Fibroblast of villous mesenchyme (primary cell): ENCODE measurements at regions not wholly inside any gene's neighbourhood (a gene's known extent, or its start where the extent isn't known, plus 50 kb on each side); places are given as distances from the start of the nearest gene placed in this dataset.
A peak's percentile ranks its signal among the peaks of the same experiment; 100 is the strongest.

Source experiments
- DNase-seq: peaks from one replicate; pipeline ENCODE4 v3.0.0-alpha.2; 2010; ENCODE audit warnings: low read depth
- H3K4me3 ChIP-seq: 2 replicates; pipeline ENCODE4 v1.5.1; 2011; ENCODE audit warnings: low read depth, mild to moderate bottlenecking, low read length
- TF ChIP-seq, protein P1 (sequence below): IDR thresholded peaks from 2 replicates; pipeline ENCODE4 v1.5.1; 2012; ENCODE audit warnings: low read depth, mild to moderate bottlenecking, low read length; ENCODE audit not compliant: insufficient read depth

DNA sequence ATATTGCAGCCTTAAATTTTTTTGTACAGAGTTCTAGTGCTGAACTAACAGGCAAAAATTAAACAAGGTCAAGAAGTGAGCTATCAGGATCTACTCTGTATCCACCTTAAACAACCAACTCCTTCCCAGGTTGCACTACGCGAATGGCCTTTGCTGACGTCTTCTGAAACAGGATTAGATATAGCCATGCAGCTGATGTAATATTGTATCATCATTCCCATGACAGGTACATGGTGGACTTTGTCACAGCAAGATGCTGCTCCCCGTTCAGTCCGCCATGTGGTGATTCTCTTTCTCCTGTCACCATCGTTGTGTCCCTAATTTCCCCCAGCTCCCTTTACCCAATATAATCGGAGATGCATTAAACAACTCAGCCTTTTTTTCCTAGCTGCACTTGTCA, 328.9 kb downstream of the DEPDC1B start:
- no peak overlapping the region for H3K4me3 ChIP-seq
- DNase-seq, result no peak
- TF ChIP-seq, protein P1, sequence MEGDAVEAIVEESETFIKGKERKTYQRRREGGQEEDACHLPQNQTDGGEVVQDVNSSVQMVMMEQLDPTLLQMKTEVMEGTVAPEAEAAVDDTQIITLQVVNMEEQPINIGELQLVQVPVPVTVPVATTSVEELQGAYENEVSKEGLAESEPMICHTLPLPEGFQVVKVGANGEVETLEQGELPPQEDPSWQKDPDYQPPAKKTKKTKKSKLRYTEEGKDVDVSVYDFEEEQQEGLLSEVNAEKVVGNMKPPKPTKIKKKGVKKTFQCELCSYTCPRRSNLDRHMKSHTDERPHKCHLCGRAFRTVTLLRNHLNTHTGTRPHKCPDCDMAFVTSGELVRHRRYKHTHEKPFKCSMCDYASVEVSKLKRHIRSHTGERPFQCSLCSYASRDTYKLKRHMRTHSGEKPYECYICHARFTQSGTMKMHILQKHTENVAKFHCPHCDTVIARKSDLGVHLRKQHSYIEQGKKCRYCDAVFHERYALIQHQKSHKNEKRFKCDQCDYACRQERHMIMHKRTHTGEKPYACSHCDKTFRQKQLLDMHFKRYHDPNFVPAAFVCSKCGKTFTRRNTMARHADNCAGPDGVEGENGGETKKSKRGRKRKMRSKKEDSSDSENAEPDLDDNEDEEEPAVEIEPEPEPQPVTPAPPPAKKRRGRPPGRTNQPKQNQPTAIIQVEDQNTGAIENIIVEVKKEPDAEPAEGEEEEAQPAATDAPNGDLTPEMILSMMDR, result no peak

DNA sequence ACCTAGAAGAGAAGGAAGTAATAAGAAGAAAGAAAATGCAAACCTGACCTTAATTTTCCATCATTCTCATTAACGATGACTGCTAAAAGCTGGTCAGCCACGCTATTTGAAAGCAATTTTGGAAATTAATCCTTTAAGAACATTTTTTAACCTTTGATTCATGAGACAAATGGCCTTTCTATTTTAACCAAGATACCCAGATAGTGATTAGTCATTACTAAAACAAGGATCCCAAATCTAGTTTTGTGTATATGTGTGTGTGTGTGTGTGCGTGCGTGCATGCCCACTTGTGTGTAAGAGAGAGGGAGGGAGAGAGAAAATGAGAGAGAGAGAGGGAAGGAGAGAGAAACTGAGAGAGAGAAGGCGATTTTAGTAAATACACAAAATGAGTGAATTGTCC, 329.5 kb downstream of the DEPDC1B start:
- DNase-seq, result no peak
- no peak overlapping the region for H3K4me3 ChIP-seq
- TF ChIP-seq, protein P1, result no peak

DNA sequence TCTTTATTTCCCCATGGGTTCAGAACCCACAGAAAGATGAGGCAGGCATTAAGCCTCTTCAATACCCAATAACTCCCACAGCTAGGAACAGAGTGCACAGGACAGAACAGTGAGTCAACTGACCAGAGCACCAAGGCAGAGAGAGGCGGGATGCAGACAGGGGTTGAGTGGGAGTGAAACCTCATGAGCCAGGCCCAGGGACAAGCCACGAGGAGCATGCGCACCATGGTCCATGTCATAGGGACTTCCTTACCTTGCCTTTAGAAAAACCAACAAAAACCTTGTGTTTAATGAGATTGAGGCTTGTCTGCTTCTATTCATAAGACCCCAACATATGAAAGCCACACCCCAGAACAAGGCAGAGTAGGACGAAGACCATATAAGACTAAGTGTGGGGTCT, 330.6 kb downstream of the DEPDC1B start:
- no peak overlapping the region for H3K4me3 ChIP-seq
- DNase-seq, result no peak
- TF ChIP-seq, protein P1, result no peak

DNA sequence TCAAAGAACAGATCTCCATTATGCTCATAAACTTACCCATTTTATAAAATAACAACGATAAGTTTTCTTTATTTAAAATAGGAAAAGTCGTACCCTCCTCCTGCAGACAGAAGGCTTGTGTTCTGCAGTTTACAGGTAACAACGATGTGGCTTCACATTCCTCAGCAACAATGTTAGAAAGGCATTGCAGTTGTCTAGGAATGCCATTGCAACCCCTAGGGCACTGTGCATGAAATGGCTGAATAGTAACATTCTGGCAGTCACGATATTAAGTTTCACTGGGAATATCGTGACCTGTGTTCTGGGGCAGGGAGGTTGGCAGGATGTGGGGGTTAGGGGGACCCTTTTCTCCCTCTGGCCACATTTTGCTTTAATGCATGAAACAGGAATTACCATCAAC, 331.9 kb downstream of the DEPDC1B start:
- DNase-seq, result no peak
- TF ChIP-seq, protein P1, result no peak
- no peak overlapping the region for H3K4me3 ChIP-seq

DNA sequence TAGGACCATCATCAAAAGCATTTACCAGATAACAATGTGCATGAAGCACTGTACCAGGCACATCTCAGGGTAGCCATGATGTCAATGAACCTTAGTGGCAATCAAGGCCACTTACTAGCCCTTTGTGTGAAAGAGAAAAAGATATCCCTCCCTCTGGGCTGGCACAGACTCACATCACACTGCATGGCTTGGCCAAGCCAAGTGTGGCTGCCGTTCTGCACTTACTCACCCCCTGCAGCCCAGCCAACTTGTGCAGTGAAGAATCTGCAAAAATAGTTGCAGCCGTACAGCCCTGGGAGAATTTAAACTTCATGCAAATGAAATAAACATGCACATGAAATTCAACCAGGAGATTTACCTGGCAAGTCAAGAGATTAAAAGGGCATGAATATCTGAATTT, 333.5 kb downstream of the DEPDC1B start:
- DNase-seq, result no peak
- TF ChIP-seq, protein P1, result no peak
- H3K4me3 ChIP-seq, result no peak overlapping the region

DNA sequence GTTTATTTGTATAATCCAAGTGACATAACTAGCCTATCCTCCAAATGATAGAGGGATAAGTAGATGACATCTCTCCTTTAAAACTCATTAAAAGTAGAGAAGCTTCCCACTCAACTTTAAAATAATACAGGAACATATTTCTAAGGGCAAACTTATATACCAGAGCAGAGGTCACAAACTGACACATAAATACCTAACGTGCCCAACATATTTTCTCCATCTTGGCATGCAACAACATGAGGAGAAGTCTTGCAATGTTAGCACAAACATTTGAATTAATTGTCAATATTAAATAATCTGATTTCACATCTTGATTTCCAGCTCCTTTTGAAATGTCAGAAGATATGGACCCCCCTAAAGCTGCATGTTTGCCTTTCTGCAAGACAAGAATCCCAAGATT, 335.0 kb downstream of the DEPDC1B start:
- no peak for DNase-seq
- H3K4me3 ChIP-seq, result no peak overlapping the region
- TF ChIP-seq, protein P1, result no peak

DNA sequence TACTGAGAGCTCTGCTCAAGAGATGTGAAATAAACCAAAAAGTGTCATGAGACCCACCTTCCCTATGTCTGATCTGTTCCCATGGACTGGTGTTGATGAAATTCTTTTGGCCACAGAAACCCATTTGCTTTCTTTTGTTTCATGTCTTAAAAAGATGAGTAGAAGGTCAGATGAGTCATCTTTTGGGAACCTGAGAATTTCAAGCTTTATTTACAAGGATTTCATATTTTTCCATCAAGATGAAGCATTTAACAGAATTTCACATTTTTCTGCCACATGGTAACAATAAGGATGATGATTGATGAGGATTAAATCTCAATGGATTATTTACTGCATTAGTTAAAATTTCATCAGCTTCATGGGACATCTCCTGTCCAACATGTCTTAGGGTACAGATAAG, 337.8 kb downstream of the DEPDC1B start:
- TF ChIP-seq, protein P1, result no peak
- DNase-seq, result peak; percentile 44
- H3K4me3 ChIP-seq, result no peak overlapping the region
